ENCODE measurements at regions not wholly inside any gene's neighbourhood (a gene's known extent, or its start where the extent isn't known, plus 50 kb on each side); places are given as distances from the start of the nearest gene placed in this dataset.

DNA sequence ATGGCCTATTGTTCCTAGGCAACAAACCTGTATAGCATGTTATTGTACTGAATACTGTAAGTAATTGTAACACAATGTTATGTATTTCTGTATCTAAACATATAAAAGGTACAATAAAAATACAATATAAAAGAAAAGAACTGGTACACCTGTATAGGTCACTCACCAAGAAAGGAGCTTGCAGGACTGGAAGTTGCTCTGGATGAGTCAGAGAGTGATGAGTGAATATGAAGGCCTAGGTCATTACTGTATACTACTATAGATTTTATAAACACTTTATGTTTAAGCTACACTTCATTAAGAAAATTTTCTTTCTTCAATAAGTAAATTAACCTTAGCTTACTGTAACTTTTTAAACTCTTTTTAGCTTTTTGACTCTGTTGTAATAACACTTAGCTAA is 559.9 kb downstream of the PLPP3 start:
- intact Hi-C loops (cut with DNase I): no loop called here
- no peak for DNase-seq (ENCODE audit: low spot score)

DNA sequence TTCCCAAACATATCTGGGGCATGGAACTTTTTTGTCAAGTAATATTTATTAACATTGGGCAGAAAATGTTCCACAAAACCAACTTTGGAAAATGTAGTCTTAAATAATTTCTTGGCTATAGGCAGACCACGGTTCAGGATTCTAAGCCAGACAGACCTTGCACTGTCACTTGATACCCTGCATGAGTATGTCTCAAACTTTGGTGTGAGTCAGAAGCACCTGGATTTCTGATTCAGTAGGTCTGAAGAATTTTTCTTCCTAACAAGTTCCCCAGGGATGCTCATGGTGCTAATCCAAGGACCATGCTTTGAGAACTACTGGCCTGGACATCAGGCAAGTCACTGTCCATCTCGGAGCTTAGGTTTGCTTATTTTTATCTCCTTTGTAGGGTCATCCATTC is 562.0 kb downstream of the PLPP3 start:
- intact Hi-C loops (cut with DNase I): no loop called here
- no peak for DNase-seq (ENCODE audit: low spot score)

DNA sequence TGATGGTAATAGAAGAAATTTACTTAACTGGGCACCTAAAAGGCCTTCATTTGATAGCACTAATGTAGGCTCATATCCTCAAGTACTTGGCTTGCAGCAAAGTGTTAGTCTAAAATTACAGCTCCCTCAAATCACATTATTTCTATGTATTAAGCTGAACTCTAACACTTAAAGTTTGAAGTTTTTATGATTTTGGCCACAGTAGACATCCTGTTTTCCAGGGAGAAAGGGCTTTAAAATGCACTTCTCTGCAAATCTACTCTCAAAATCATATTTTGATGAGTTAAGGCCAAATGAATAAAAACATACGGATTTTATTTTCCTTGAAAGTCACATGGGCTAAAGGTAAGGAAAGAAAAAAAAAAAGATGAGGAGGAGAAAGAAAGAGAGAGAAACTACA is 575.5 kb downstream of the PLPP3 start:
- DNase-seq (ENCODE audit: low spot score): no peak
- intact Hi-C loops (cut with DNase I): no loop called here

DNA sequence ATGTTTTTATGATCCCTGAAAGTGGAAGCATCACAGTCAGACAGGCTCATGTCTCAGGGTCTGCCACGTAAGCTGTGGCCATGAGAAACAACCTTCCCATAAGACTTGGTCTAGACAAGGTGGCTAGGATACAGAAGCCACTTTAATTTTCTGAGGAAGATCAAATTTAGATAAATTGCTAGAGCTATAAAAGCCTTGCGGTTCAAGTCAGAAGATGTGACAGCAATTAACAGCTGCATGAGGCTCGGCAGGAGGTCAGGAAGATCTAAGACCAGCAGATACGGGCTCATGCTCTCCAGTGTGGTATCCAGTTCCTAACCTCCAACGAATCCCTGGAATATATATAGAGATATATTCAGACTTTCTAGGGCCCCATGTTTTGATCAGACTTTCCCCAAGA is 577.1 kb downstream of the PLPP3 start:
- no peak for DNase-seq (ENCODE audit: low spot score)
- intact Hi-C loops (cut with DNase I): no loop called here

DNA sequence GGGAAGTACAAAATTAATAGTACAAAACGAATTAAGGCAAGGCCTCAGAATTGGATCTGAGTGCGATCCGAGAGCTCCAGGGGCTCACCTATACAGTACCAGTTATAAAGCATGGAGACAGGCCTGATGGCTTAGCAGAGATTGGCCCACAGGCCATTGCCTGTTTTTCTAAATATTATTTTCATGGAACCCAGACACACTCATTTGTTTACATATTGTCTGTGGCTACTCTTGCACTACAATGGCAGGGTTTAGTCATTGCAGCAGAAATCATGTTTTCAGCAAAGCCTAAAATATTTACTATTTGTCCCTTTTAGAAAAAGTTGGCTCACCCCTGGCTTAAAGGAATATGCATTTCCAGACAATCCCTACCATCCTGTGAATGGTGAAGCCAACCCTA is 578.9 kb downstream of the PLPP3 start:
- DNase-seq (ENCODE audit: low spot score): no peak
- intact Hi-C loops (cut with DNase I): no loop called here

DNA sequence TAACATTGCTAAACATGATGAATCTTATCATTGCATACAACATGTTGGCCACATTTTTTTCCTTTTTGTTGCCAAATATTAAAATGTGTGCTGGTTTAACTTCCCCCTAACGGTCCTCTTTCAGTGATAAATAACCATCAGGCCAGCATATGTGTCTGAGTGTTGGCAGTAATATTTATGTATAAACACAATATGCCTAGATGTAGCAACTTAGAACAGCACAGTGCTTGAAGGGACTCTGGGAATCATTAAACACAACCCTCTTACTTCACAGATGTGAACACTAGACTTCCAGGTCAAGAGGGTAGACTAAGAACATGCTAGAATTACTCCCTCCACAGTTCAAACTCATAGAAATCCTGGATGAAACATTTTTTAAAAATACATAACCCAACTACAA is 581.8 kb downstream of the PLPP3 start:
- no peak for DNase-seq (ENCODE audit: low spot score)
- intact Hi-C loops (cut with DNase I): no loop called here

DNA sequence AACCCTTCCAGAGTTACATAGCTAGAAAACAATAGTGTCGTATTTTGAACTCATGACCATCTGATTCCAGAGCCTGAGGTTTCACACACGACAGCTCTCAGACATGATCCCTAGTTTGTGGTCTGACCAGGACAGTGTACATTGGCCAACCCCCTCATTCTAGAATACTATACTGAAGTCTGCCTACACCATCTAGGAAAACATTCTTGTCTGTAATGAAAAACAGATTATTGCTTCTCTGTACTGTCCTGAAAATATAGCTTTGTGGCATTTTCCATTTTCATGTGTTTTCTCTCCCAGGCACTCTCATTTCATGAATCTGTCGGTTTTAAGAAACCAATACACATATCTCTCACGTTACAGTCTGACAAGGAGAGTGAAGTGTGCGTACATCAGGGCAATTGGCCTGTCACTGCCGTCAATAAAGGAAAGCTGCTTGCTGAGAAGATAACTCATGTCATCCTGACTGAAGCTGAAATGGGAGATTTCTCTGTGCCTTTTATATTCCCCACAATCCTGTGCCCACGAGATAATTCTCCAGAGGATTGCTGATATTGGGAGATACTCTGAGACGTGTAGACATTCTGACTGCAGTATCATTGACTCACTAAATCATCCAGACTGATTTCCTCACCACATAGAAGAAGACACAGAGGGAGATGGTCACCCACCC is 585.6 kb downstream of the PLPP3 start:
- intact Hi-C loops (cut with DNase I): no loop called here
- no peak for DNase-seq (ENCODE audit: low spot score)

DNA sequence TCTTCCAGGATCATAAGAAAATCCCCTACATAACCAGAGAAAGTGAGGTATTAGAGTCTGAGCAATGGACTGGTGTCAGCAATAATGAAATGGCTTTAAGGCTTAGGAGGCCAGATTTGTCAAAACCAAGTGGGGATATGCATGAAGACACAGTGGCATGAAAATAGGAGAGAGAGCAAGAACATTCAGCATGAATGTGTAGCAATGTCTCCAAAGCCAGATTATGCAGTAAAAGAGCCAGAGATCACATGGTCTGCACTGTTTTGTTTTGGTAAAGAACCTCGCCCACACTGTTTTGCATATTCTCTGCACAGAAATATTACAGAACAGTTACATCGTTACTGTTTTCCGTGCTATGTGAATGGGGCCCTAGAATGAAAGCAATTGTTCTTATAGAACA is 589.4 kb downstream of the PLPP3 start:
- DNase-seq (ENCODE audit: low spot score): no peak
- intact Hi-C loops (cut with DNase I): no loop called here

DNA sequence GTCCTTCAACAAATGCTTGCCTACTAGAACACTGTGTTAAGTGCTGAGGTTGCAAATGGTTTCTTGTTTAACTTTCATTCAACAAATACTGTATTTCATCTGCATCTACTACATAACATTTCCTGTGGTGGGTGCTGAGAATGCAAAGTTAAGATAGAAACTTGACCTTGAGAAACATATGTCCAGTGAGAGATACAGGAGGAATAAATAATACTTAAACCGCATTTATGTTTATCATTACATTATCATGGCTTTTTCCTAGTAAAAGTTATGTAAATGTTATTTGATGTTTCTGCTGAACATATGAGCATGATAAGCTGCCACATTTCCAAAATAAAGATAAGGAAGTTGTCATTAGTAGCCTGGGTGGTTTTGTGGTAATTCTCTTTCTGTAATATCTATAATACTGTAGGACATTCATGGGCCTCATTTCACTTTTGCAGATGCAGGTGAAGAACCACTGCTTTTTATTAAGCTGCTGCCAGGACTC is 590.4 kb downstream of the PLPP3 start:
- DNase-seq (ENCODE audit: low spot score): no peak
- intact Hi-C loops (cut with DNase I): no loop called here

DNA sequence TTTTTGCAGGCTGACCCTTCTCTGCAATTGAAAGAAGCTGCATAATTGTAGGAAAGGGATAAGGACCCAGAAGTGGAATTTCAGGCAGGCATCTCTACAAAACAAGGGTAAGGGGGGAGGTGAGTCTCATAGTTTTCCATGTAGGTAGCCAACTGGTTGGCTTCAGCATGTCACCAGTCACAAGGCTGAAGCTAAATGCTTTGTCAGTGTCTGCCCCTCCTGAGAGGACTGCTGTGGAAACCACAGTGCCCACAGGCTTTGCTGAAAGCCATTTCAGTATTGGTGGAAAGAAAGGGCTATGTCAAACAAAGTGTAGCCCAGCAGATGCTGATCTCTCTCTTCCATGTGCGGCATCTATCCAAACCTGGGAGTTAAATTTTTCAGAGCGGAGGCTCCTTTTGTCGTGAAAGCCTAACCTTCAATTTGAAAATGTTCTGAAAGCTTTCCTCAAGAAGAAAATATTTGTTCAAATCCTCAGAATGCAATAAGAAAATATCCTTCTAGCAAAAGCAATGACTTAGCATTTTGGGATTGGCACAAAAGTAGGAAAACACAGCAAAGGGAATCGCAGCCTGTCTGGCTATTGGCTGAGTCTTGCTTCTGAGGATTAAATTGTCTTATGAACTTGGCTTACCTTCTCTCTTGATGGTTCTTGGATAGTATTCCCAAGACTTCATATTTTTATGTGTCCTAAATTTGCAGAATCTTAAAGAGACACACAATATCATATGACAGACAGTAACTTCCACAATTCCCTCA is 591.7 kb downstream of the PLPP3 start:
- no peak for DNase-seq (ENCODE audit: low spot score)
- intact Hi-C loops (cut with DNase I): no loop called here

DNA sequence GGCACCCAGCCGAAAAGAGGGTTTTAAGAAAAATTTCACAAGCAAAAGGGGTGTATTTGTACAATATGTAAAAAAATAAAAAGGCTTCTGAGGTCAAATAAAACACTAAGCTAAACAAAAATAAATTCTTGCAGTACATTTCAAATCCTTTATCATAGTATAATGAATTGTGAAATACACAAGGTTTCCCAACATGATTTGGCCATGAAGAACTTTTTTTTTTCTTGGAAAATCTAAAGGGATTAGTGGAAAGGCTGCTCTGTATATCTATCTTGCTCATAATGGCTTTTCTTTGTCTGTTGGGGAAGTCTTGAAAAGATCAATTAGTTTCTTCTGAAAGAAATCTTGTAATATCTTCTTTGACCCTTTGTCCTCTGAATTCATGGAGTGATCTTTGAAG is 593.4 kb downstream of the PLPP3 start:
- DNase-seq (ENCODE audit: low spot score): no peak
- intact Hi-C loops (cut with DNase I): no loop called here

DNA sequence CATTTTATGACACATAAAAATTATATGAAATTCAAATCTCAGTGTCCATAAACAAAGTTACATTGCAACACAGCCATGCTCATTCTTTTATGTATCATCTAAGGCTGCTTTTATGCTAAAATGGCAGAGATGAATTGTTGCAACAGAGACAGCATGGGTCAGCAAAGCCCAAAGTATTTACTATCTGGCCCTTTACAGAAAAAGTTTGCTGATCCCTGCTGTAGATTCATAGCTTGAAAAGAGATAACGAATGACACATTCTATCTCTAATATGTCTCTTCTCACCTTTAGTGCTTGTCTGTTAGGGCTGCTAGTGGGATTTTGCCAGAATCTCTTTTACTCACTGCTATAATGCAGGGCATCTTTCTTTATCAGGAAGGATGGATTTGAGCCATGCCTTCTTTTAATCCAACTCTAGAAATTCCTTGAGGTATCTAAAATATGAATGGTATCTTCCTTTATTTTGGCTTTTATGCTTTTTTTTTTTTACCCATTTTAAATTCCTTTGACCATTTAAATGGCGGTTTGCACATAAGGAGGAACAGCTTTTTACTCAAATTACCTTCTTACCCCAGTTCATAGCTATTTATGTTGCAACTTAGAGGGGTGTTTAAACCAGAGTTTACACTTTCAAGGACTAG is 598.2 kb downstream of the PLPP3 start:
- DNase-seq (ENCODE audit: low spot score): no peak
- intact Hi-C loops (cut with DNase I): no loop called here

DNA sequence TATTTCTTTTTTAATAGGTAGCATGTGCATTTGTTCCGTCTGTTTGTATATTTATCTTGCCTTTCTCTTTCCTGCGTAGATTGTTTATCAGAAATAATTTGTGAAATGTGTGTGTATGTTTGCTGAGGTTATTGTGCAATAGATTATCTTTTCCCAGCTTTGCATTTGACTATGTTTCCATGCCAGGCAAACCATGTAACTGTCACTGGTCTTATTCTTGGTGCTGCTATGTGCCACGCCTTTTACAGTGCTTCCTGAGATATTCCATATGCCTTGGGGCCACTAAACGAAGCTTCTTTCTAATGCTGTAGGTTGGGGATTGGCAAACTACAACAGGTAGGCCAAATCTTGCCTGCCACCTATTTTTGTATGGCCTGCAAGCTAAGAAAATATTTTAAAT is 598.8 kb downstream of the PLPP3 start:
- DNase-seq (ENCODE audit: low spot score): no peak
- intact Hi-C loops (cut with DNase I): no loop called here

DNA sequence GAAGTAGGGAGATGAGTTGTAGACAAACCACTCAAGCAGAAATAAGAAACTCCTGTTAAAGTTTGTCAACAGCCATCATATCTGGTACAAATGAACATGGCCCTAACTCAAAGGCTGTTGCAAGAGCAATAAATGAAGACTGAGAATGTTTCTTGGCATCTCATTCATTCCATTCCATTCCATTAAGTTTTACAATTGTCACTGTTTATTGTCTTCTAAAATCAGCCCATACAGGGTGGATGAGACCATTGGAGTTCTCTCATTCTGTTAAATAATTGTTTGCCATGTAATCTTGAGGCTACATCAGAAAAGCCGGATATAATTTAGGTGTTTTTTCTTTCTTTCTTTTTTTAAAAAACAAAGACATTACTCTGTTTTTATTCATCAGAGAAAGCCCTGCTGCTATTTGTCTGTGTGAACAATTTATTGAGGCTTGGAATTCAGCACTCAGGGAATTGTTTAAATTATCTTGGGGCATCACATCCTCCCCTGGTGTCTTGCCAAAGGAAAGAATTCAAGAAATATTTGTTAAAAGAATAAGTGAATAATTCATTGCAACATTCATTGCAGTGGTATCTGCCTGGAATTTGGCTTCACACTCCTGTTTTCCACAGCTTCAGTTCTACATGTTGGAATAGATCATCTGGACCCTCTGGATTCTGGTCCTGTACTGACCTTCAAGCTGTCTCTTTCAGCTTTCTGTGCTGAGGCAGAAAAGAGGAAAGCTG is 604.5 kb downstream of the PLPP3 start:
- intact Hi-C loops (cut with DNase I): no loop called here
- no peak for DNase-seq (ENCODE audit: low spot score)

DNA sequence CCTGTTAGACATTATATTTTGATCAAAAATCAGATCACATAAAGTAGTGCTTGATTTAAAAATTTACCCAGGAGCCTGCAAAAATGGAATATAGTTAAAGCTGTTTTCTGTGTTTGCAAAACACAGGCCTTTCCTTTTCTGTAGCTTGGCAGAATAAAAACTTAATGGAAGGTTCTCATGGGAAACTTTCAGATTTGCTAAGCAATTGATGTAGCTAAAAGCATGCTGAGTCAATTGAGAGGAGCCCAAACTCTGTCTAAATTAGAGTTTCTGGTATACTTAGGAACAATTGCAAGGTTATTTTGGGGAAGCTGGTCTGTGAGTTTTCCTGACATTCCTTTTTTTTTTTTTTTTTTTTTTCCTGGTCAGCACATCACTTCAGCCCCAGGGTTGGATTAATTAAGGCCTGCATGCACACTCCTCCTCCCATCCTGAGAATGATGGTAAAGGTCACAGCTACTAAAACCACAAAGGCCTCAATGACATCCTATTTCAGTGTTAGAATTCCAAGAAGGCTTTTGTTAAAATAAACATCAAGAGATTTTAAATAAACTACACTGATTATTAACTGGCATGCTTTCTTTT is 608.7 kb downstream of the PLPP3 start:
- intact Hi-C loops (cut with DNase I): no loop called here
- no peak for DNase-seq (ENCODE audit: low spot score)

DNA sequence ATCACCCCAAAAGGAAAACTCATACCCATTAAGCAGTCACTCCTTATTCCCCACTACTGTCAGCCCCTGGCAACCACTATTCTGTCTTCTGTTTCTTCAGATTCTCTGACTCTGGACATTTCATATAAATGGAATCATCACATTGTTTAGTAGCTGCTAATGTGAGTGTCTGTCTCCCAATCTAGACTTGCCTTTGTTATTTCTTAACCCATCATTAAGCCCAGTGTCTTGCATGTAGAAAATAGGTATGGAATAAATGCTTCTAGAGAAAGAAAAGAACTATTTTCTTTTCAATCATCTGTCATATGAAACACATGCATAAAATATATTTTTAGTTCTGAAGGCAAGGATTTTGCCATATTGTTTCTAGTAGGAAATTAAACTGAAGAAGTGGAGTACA is 610.0 kb downstream of the PLPP3 start:
- intact Hi-C loops (cut with DNase I): no loop called here
- no peak for DNase-seq (ENCODE audit: low spot score)

DNA sequence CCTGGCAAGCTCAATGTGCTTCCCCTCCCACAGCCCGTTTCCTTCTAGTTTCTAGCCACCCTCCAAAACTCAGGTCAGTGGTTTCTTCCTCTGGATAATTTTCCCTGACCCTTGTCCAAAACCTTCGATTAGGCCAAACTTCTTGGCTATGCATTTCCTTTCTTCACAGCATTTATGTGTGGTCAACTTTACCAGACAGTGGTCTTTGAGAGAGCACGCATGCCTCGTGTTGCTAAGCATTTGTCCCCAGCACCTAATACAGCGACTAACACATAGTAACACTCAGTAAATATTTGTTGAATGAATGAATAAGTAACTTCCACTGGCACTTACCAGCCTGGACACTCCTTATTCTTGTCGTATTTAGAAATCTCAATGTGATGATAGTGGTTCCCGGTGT is 610.7 kb downstream of the PLPP3 start:
- no peak for DNase-seq (ENCODE audit: low spot score)
- intact Hi-C loops (cut with DNase I): no loop called here

DNA sequence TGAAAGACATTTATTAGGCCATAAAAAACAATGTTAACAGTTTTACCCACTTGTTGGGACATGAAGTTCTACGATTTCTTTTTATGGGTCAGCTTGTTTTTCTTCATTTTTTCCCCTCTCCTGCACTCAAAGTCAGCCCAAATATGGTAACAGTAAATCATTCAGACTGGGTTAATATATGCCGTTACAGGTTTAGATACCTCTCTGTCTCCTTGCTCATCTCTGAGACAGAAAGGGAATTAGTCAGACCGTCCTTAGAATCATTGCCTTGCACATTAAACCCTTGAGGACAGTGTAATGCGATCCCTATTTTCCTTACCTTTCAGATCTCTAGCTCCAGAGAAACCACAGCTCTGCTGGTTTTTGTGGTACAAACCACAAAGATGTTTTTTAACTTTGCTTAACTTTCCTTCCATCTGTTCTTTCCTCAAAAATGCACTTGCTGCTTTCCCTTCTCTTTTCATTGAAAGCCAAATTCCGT is 613.3 kb downstream of the PLPP3 start:
- DNase-seq (ENCODE audit: low spot score): no peak
- intact Hi-C loops (cut with DNase I): no loop called here

DNA sequence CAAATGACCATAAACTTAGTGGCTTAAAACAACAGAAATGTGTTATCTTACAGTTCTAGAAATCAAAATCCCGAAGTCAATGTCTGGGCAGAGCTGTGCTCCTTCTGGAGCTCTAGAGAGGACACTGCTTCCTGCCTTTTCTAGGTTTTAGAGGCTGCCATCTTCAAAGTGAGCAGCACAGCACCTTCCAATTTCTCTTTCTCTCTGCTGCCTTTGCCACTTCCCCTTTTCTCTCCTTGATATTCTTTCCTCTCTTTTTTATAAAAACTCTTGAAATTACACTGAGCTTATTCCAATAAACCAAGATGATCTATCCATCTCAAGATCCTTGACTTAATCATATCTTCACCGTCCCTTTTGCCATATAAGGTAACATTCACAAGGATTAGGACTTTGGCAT is 616.9 kb downstream of the PLPP3 start:
- no peak for DNase-seq (ENCODE audit: low spot score)
- intact Hi-C loops (cut with DNase I): no loop called here

DNA sequence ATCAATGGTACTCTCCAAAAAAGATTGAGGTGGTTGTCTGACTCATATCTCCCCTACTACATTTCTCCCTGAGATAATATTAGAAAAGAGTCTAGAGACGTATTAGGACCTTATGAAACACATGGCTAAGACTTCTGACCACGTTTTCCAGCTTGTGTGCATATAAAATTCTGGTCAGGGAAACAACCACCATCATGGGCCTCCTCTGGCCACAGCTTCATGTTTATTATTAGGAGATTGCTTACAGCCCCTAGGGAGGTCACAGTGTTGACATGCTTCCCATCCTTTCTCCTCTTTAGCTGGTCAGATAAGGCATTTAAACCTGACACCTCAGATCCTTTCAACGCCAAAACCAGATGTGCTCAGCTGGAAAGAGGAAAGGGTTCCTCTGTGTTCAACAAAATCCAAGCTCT is 620.2 kb downstream of the PLPP3 start:
- DNase-seq (ENCODE audit: low spot score): no peak
- intact Hi-C loops (cut with DNase I): no loop called here

Data from cardiac septum (tissue), 1 donor.